GM12878 (cell line): ENCODE measurements at regions not wholly inside any gene's neighbourhood (a gene's known extent, or its start where the extent isn't known, plus 50 kb on each side); places are given as distances from the start of the nearest gene placed in this dataset.

Experiments used
- ATAC-seq: fragments of 200-7000 bp; cut with Tn5 transposase; 3 replicates; pipeline ENCODE4 v1.9.1; 2020; ENCODE audit warnings: mild to moderate bottlenecking, moderate library complexity
- BruUV-seq: library from RNA; stranded (reverse); fragments of 400-500 nt; replicated peaks from 2 replicates; lab custom pipeline; 2021; lab: Mats Ljungman, UMichigan
- CTCF ChIA-PET: fragments of 300-600 bp; sonication (Branson Sonifier 250); formaldehyde crosslinking; extraction: SDS; loops from one replicate; lab custom pipeline; 2021; ENCODE audit warnings: inconsistent platforms; lab: Yijun Ruan, JAX
- POLR2A ChIA-PET: fragments of 350-600 bp; formaldehyde crosslinking; extraction: SDS; loops from one replicate; lab custom pipeline; 2021; ENCODE audit warnings: inconsistent platforms; lab: Charles Lee
- RAD21 ChIA-PET: fragments of 300-600 bp; sonication (Branson Sonifier 250); formaldehyde crosslinking; loops from one replicate; lab custom pipeline; 2023; ENCODE audit warnings: antibody characterized with exemption; ENCODE audit not compliant: unreplicated experiment; lab: Charles Lee
- SMC1A ChIA-PET: fragments of 300-600 bp; sonication (Branson Sonifier 250); formaldehyde crosslinking; loops from one replicate; lab custom pipeline; 2023; ENCODE audit not compliant: unreplicated experiment, uncharacterized antibody; lab: Charles Lee
- DNase-seq: peaks from one replicate; pipeline ENCODE4 v3.0.0-alpha.2; 2011; ENCODE audit warnings: low read depth, low spot score
- FAIRE-seq: peaks from 3 replicates; lab custom pipeline; 2011; peaks lifted over from hg19 to GRCh38; lab: Jason Lieb, UNC
- H2AFZ ChIP-seq: 2 replicates; pipeline ENCODE4 v1.6.0; 2011; ENCODE audit warnings: low read depth, low read length, control low read depth; ENCODE audit not compliant: control insufficient read depth
- H3K27ac ChIP-seq: 2 replicates; pipeline ENCODE4 v1.5.1; 2011; ENCODE audit warnings: control low read depth; ENCODE audit not compliant: control insufficient read depth, insufficient read depth
- H3K27me3 ChIP-seq, 2 experiments: replicated peaks in 1 of 2; 2 replicates each; pipeline versions ENCODE4 v1.6.0 to v1.6.1; 2011; ENCODE audit warnings: low read length in 1 of 2; ENCODE audit not compliant: control insufficient read depth in 2 of 2, insufficient read depth in 2 of 2
- H3K36me3 ChIP-seq, 2 experiments: 2 replicates each; pipeline ENCODE4 v1.5.1; 2011; ENCODE audit warnings: low read length in 1 of 2; ENCODE audit not compliant: control insufficient read depth in 2 of 2, insufficient read depth in 2 of 2
- H3K4me1 ChIP-seq: 2 replicates; pipeline ENCODE4 v1.6.1; 2011; ENCODE audit warnings: mild to moderate bottlenecking, low read length, moderate library complexity, mixed read lengths; ENCODE audit not compliant: control insufficient read depth, insufficient read depth
- H3K4me2 ChIP-seq: 2 replicates; pipeline ENCODE4 v1.6.0; 2011; ENCODE audit warnings: control low read depth; ENCODE audit not compliant: control insufficient read depth, insufficient read depth
- H3K4me3 ChIP-seq: fragments of 200-600 bp; sonication (generic); 2 replicates; pipeline ENCODE4 v1.5.1; 2016
- H3K79me2 ChIP-seq: 2 replicates; pipeline ENCODE4 v1.6.0; 2011; ENCODE audit warnings: low read length; ENCODE audit not compliant: control insufficient read depth, insufficient read depth
- H3K9ac ChIP-seq: 2 replicates; pipeline ENCODE4 v1.8.0; 2011; ENCODE audit warnings: low read length, control low read depth, mixed read lengths; ENCODE audit not compliant: control insufficient read depth, insufficient read depth
- H3K9me3 ChIP-seq: replicated peaks from 3 replicates; pipeline ENCODE4 v1.5.1; 2011; ENCODE audit warnings: mild to moderate bottlenecking, low read length; ENCODE audit not compliant: control insufficient read depth, insufficient read depth
- H4K20me1 ChIP-seq: 2 replicates; pipeline ENCODE4 v1.6.0; 2011; ENCODE audit not compliant: control insufficient read depth, insufficient read depth
- BHLHE40 ChIP-seq, 2 experiments: fragments of 450-650 bp in 1 of 2; IDR thresholded peaks; 2 replicates each; pipeline ENCODE4 v1.6.1; 2011 to 2017; ENCODE audit warnings: low read depth in 2 of 2, borderline replicate concordance in 1 of 2, improper control_type of control experiment in 1 of 2, low read length in 1 of 2, mild to moderate bottlenecking in 1 of 2
- HDAC2 ChIP-seq: fragments of 200-600 bp; sonication (generic); IDR thresholded peaks from 2 replicates; pipeline ENCODE4 v1.6.1; 2017
- HDGF ChIP-seq: fragments of 450-650 bp; IDR thresholded peaks from 2 replicates; pipeline ENCODE4 v1.6.1; 2016; ENCODE audit warnings: antibody characterized with exemption
- NR2C2 ChIP-seq: IDR thresholded peaks from 2 replicates; pipeline ENCODE4 v1.6.1; 2011; ENCODE audit warnings: borderline replicate concordance, low read depth; ENCODE audit not compliant: control insufficient read depth, insufficient read length
- SRF ChIP-seq, 2 experiments: IDR thresholded peaks; 2 replicates each; pipeline ENCODE4 v1.6.1; 2011; ENCODE audit warnings: low read depth in 2 of 2, low read length in 2 of 2, mild to moderate bottlenecking in 1 of 2, moderate library complexity in 1 of 2
- ZNF687 ChIP-seq: fragments of 450-650 bp; IDR thresholded peaks from 2 replicates; pipeline ENCODE4 v1.6.1; 2017; ENCODE audit warnings: mild to moderate bottlenecking, moderate library complexity
- WGBS: methylation state at CpG from one replicate; pipeline ENCODE4 v1.1.6; 2016; ENCODE audit warnings: low lambda C conversion rate; ENCODE audit not compliant: insufficient replicate concordance, insufficient coverage; ENCODE audit errors: missing lambda C conversion rate; 5-methylcytosine and 5-hydroxymethylcytosine counted together
- in situ Hi-C: fragments of 300-500 bp; cut with MboI; formaldehyde crosslinking; loops from 9 replicates; pipeline ENCODE4 v1.14.3; 2018; ENCODE audit warnings: mixed read lengths
- intact Hi-C: fragments of 100-400 bp; cut with micrococcal nuclease; formaldehyde crosslinking; loops from one replicate; pipeline ENCODE4 v1.14.2; 2022; ENCODE audit not compliant: unreplicated experiment
- TF ChIP-seq, protein P1 (sequence below): IDR thresholded peaks from 2 replicates; pipeline ENCODE4 v1.6.1; 2012; ENCODE audit warnings: low read length, inconsistent platforms
- TF ChIP-seq, protein P2 (sequence below): IDR thresholded peaks from 2 replicates; pipeline ENCODE4 v1.6.1; 2012; ENCODE audit warnings: improper control_type of control experiment, low read depth, low read length; ENCODE audit not compliant: insufficient replicate concordance
- TF ChIP-seq, protein P3 (sequence below): fragments of 450-650 bp; IDR thresholded peaks from 2 replicates; pipeline ENCODE4 v1.6.1; 2017; ENCODE audit warnings: borderline replicate concordance

DNA sequence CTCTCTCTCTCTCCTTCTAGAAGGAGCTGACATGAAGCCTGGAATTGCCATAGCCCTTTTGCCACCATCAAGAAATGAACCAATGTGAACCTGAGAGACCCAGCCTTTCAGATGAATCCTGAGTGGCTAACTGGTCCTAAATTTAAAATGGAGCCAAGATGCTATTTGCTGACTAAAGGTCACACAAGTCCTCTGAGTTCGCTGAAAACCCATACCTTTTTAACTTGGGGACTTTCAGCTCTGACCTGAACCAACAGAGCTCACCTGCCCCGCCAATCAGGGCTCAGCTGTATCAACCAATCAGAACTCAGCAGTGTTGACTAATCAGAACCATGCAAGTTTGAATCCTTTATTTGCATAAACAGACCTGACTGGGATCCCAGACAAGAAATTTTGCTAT is 70.3 kb upstream of the MDM1 start (continued):
- TF ChIP-seq, protein P1, sequence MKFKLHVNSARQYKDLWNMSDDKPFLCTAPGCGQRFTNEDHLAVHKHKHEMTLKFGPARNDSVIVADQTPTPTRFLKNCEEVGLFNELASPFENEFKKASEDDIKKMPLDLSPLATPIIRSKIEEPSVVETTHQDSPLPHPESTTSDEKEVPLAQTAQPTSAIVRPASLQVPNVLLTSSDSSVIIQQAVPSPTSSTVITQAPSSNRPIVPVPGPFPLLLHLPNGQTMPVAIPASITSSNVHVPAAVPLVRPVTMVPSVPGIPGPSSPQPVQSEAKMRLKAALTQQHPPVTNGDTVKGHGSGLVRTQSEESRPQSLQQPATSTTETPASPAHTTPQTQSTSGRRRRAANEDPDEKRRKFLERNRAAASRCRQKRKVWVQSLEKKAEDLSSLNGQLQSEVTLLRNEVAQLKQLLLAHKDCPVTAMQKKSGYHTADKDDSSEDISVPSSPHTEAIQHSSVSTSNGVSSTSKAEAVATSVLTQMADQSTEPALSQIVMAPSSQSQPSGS: no peak
- no peak for TF ChIP-seq SRF (IDR thresholded peaks at IDR 0.05; ENCODE audit: low read depth in 2 of 2, low read length in 2 of 2)

- Histone ChIP-seq H3K4me2 (no peak overlapping the region), H3K36me3 (no peaks in the 10 kb centered on the region), H3K27me3 (no peaks in the 10 kb centered on the region), H3K4me1 (no peaks in the 10 kb centered on the region), H2AFZ (no peak overlapping the region), H4K20me1 (no peaks in the 10 kb centered on the region), H3K4me3 (no peak overlapping the region), H3K27ac (no peak overlapping the region), H3K9me3 (no peaks in the 10 kb centered on the region; the same call in 2 of the 3 replicates), H3K9ac (no peak overlapping the region), H3K79me2 (no peaks in the 10 kb centered on the region)
- POLR2A ChIA-PET: interaction anchor here (0.8 to 1.5 kb wide), 3 partner anchors 11 to 28 kb away, joined by 3 to 4 read pairs (median 3); no protein-coding TSS in a partner anchor
- in situ Hi-C loops: no loop called here
- CTCF ChIA-PET: interaction anchor here (0.8 to 2.6 kb wide), 3 partner anchors 10 to 21 kb away, joined by 4 to 8 read pairs (median 7); no protein-coding TSS in a partner anchor
- WGBS: 62% methylated on average over 1 of the region's 1 CpG
- ATAC-seq: no peak
- no peak for DNase-seq
- BruUV-seq: no TSS peak
- intact Hi-C loops: no loop called here
- RAD21 ChIA-PET: interaction anchor here (0.8 to 0.9 kb wide), 2 partner anchors 26 to 30 kb away, joined by 3 to 4 read pairs; no protein-coding TSS in a partner anchor
- SMC1A ChIA-PET: interaction anchor here (1.0 to 4.0 kb wide), 7 partner anchors 11 to 59 kb away, joined by 3 to 16 read pairs (median 5); no protein-coding TSS in a partner anchor
- no peak for FAIRE-seq
- TF ChIP-seq ZNF687 (no peak), HDGF (no peak), HDAC2 (no peak), BHLHE40 (IDR thresholded peaks at IDR 0.05; ENCODE audit: borderline replicate concordance in 1 of 2, low read depth in 2 of 2, low read length in 1 of 2) (no peak), NR2C2 (no peak)
- TF ChIP-seq, protein P2, sequence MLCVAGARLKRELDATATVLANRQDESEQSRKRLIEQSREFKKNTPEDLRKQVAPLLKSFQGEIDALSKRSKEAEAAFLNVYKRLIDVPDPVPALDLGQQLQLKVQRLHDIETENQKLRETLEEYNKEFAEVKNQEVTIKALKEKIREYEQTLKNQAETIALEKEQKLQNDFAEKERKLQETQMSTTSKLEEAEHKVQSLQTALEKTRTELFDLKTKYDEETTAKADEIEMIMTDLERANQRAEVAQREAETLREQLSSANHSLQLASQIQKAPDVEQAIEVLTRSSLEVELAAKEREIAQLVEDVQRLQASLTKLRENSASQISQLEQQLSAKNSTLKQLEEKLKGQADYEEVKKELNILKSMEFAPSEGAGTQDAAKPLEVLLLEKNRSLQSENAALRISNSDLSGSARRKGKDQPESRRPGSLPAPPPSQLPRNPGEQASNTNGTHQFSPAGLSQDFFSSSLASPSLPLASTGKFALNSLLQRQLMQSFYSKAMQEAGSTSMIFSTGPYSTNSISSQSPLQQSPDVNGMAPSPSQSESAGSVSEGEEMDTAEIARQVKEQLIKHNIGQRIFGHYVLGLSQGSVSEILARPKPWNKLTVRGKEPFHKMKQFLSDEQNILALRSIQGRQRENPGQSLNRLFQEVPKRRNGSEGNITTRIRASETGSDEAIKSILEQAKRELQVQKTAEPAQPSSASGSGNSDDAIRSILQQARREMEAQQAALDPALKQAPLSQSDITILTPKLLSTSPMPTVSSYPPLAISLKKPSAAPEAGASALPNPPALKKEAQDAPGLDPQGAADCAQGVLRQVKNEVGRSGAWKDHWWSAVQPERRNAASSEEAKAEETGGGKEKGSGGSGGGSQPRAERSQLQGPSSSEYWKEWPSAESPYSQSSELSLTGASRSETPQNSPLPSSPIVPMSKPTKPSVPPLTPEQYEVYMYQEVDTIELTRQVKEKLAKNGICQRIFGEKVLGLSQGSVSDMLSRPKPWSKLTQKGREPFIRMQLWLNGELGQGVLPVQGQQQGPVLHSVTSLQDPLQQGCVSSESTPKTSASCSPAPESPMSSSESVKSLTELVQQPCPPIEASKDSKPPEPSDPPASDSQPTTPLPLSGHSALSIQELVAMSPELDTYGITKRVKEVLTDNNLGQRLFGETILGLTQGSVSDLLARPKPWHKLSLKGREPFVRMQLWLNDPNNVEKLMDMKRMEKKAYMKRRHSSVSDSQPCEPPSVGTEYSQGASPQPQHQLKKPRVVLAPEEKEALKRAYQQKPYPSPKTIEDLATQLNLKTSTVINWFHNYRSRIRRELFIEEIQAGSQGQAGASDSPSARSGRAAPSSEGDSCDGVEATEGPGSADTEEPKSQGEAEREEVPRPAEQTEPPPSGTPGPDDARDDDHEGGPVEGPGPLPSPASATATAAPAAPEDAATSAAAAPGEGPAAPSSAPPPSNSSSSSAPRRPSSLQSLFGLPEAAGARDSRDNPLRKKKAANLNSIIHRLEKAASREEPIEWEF: no peak
- TF ChIP-seq, protein P3, sequence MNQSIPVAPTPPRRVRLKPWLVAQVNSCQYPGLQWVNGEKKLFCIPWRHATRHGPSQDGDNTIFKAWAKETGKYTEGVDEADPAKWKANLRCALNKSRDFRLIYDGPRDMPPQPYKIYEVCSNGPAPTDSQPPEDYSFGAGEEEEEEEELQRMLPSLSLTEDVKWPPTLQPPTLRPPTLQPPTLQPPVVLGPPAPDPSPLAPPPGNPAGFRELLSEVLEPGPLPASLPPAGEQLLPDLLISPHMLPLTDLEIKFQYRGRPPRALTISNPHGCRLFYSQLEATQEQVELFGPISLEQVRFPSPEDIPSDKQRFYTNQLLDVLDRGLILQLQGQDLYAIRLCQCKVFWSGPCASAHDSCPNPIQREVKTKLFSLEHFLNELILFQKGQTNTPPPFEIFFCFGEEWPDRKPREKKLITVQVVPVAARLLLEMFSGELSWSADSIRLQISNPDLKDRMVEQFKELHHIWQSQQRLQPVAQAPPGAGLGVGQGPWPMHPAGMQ: no peak
Measured at GRCh38 chr12:68403296-68403695, 71.1 kb upstream of the MDM1 start.
